GM23338 (cell line): ENCODE measurements at regions not wholly inside any gene's neighbourhood (a gene's known extent, or its start where the extent isn't known, plus 50 kb on each side); places are given as distances from the start of the nearest gene placed in this dataset.

Experiments used
- ATAC-seq: fragments of 200-7000 bp; cut with Tn5 transposase; 3 replicates; pipeline ENCODE4 v1.9.1; 2020
- DNase-seq: peaks from one replicate; pipeline ENCODE4 v3.0.0-alpha.2; 2015; ENCODE audit warnings: low spot score
- H2AFZ ChIP-seq: fragments of 200-600 bp; sonication (generic); 2 replicates; pipeline ENCODE4 v1.8.0; 2016; ENCODE audit warnings: antibody characterized with exemption, mild to moderate bottlenecking, moderate library complexity
- H3F3A ChIP-seq: fragments of 200-600 bp; sonication (generic); replicated peaks from 2 replicates; pipeline ENCODE4 v1.8.0; 2017; ENCODE audit warnings: antibody characterized with exemption, mixed run types, low read depth
- H3K27ac ChIP-seq: fragments of 200-600 bp; sonication (generic); 2 replicates; pipeline ENCODE4 v1.6.1; 2016; ENCODE audit warnings: low read depth
- H3K27me3 ChIP-seq: fragments of 200-600 bp; sonication (generic); 2 replicates; pipeline ENCODE4 v1.8.0; 2016; ENCODE audit warnings: mild to moderate bottlenecking, mixed run types, moderate library complexity; ENCODE audit not compliant: insufficient read depth
- H3K36me3 ChIP-seq: fragments of 200-600 bp; sonication (generic); 2 replicates; pipeline ENCODE4 v1.8.0; 2016; ENCODE audit warnings: mild to moderate bottlenecking; ENCODE audit not compliant: insufficient read depth
- H3K4me1 ChIP-seq: fragments of 200-600 bp; sonication (generic); 2 replicates; pipeline ENCODE4 v1.8.0; 2016; ENCODE audit warnings: mild to moderate bottlenecking, moderate library complexity; ENCODE audit not compliant: insufficient read depth
- H3K4me2 ChIP-seq: fragments of 200-600 bp; sonication (generic); 2 replicates; pipeline ENCODE4 v1.7.1; 2017; ENCODE audit warnings: mixed run types
- H3K4me3 ChIP-seq: fragments of 200-600 bp; sonication (generic); 2 replicates; pipeline ENCODE4 v1.6.1; 2016; ENCODE audit warnings: mixed run types
- H3K79me2 ChIP-seq: fragments of 200-600 bp; sonication (generic); replicated peaks from 2 replicates; pipeline ENCODE4 v1.8.0; 2017; ENCODE audit warnings: mild to moderate bottlenecking; ENCODE audit not compliant: insufficient read depth
- H3K9me2 ChIP-seq: fragments of 200-600 bp; sonication (generic); 2 replicates; pipeline ENCODE4 v1.8.0; 2017; ENCODE audit not compliant: insufficient read depth
- H4K20me1 ChIP-seq: fragments of 200-600 bp; sonication (generic); replicated peaks from 2 replicates; pipeline ENCODE4 v1.8.0; 2017; ENCODE audit warnings: mild to moderate bottlenecking; ENCODE audit not compliant: insufficient read depth
- H3K27ac Mint-ChIP-seq: 2 replicates; pipeline ENCODE4 v1.8.0; 2020; ENCODE audit warnings: inconsistent platforms, mild to moderate bottlenecking, moderate library complexity, mixed read lengths
- H3K27me3 Mint-ChIP-seq: 3 replicates; pipeline ENCODE4 v1.8.0; 2022; ENCODE audit warnings: low read depth, mild to moderate bottlenecking, moderate library complexity, mixed read lengths, inconsistent platforms; ENCODE audit not compliant: insufficient read depth, poor library complexity
- H3K36me3 Mint-ChIP-seq: 3 replicates; pipeline ENCODE4 v1.8.0; 2021; ENCODE audit warnings: low read depth, mild to moderate bottlenecking, inconsistent platforms, moderate library complexity, mixed read lengths
- H3K4me1 Mint-ChIP-seq: 3 replicates; pipeline ENCODE4 v1.8.0; 2020; ENCODE audit warnings: mild to moderate bottlenecking, inconsistent platforms, mixed read lengths
- H3K4me3 Mint-ChIP-seq: 3 replicates; pipeline ENCODE4 v1.8.0; 2021; ENCODE audit warnings: moderate library complexity, mild to moderate bottlenecking, inconsistent platforms, mixed read lengths
- H3K9me3 Mint-ChIP-seq: 3 replicates; pipeline ENCODE4 v1.8.0; 2020; ENCODE audit warnings: moderate library complexity, mild to moderate bottlenecking, inconsistent platforms, mixed read lengths
- CREB1 ChIP-seq: fragments of 250-450 bp; sonication (Bioruptor Pico); IDR thresholded peaks from 2 replicates; pipeline ENCODE4 v1.5.0; 2020; ENCODE audit warnings: low read depth, mild to moderate bottlenecking, moderate library complexity
- ETS1 ChIP-seq: IDR thresholded peaks from 2 replicates; pipeline ENCODE4 v1.6.1; 2016; ENCODE audit warnings: antibody characterized with exemption
- EZH2 ChIP-seq: fragments of 200-600 bp; sonication (generic); IDR thresholded peaks from one replicate; pipeline ENCODE4 v1.8.0; 2017; ENCODE audit warnings: antibody characterized with exemption, mild to moderate bottlenecking, low read depth; ENCODE audit not compliant: unreplicated experiment
- EZH2phosphoT487 ChIP-seq: fragments of 200-600 bp; sonication (generic); IDR thresholded peaks from one replicate; pipeline ENCODE4 v1.8.1; 2018; ENCODE audit warnings: antibody characterized with exemption; ENCODE audit not compliant: unreplicated experiment
- JUNB ChIP-seq: IDR thresholded peaks from one replicate; pipeline ENCODE4 v1.6.1; 2016; ENCODE audit warnings: antibody characterized with exemption; ENCODE audit not compliant: unreplicated experiment
- NANOG ChIP-seq: IDR thresholded peaks from 2 replicates; pipeline ENCODE4 v1.6.1; 2016; ENCODE audit warnings: antibody characterized with exemption, borderline replicate concordance
- POLR2AphosphoS5 ChIP-seq: IDR thresholded peaks from 2 replicates; pipeline ENCODE4 v1.6.1; 2016; ENCODE audit warnings: antibody characterized with exemption, low read depth
- STAT1 ChIP-seq: IDR thresholded peaks from one replicate; pipeline ENCODE4 v1.6.1; 2016; ENCODE audit warnings: antibody characterized with exemption; ENCODE audit not compliant: unreplicated experiment
- ZNF114 ChIP-seq: fragments of 250-450 bp; sonication (Bioruptor Pico); IDR thresholded peaks from 2 replicates; pipeline ENCODE4 v1.5.0; 2020; ENCODE audit warnings: mild to moderate bottlenecking, moderate library complexity
- ZNF331 ChIP-seq: fragments of 250-450 bp; sonication (Bioruptor Pico); IDR thresholded peaks from 2 replicates; pipeline ENCODE4 v1.5.0; 2020; ENCODE audit warnings: low read depth, mild to moderate bottlenecking, moderate library complexity
- ZNF462 ChIP-seq: fragments of 250-450 bp; sonication (Bioruptor Pico); IDR thresholded peaks from 2 replicates; pipeline ENCODE4 v1.5.0; 2020; ENCODE audit warnings: mild to moderate bottlenecking, moderate library complexity
- TF ChIP-seq, protein P1 (sequence below): IDR thresholded peaks from one replicate; pipeline ENCODE4 v1.6.1; 2018; ENCODE audit warnings: antibody characterized with exemption; ENCODE audit not compliant: unreplicated experiment
- TF ChIP-seq, protein P2 (sequence below), 2 experiments: fragments of 200-600 bp in 1 of 2; sonication (generic) in 1 of 2; conservative IDR thresholded peaks; 2 replicates each; pipeline versions ENCODE4 v1.5.1 to v1.6.1; 2016 to 2017; ENCODE audit warnings: antibody characterized with exemption in 2 of 2, low read depth in 2 of 2, mild to moderate bottlenecking in 2 of 2, moderate library complexity in 1 of 2

GRCh38 chr16:65201511-65201910, 79.6 kb upstream of the CDH11 start (continued):
- no peak for TF ChIP-seq ETS1

DNA sequence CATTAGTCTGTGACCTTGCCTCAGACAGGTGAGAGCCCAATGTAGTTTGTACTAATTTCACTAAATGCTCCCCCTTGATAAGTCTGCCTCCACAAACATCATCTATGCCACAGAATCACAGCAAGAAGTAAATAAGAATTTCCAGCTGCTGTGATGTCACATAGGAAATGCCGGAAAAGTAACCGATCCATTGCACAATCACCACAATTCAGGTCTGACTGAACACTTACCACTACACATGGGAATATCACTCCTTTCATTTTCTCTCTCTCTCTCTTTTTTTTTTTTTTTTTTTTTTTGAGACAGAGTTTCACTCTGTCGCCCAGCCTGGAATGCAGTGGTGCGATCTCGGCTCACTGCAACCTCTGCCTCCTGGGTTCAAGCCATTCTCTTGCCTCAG, 79.0 kb upstream of the CDH11 start:
- ATAC-seq (no peak), DNase-seq (no peak)
- Histone ChIP-seq H3K4me2 (no peak overlapping the region), H3K9me2 (no peaks in the 10 kb centered on the region), H3K27ac (no peak overlapping the region), H3K27me3 (no peaks in the 10 kb centered on the region), H2AFZ (no peak overlapping the region), H4K20me1 (no peaks in the 10 kb centered on the region), H3K4me3 (no peak overlapping the region), H3K36me3 (no peaks in the 10 kb centered on the region), H3K79me2 (no peaks in the 10 kb centered on the region), H3F3A (no peaks in the 10 kb centered on the region), H3K4me1 (no peaks in the 10 kb centered on the region)
- no peaks in the 10 kb centered on the region for H3K4me1 Mint-ChIP-seq
- no peaks in the 10 kb centered on the region for H3K36me3 Mint-ChIP-seq
- TF ChIP-seq CREB1 (CRISPR knock-in tag) (no peak), ETS1 (no peak), ZNF462 (no peak), STAT1 (no peak), EZH2phosphoT487 (no peak), ZNF331 (CRISPR knock-in tag) (no peak), JUNB (no peak), POLR2AphosphoS5 (no peak), ZNF114 (CRISPR knock-in tag) (no peak), NANOG (no peak), EZH2 (no peak)
- TF ChIP-seq, protein P1, sequence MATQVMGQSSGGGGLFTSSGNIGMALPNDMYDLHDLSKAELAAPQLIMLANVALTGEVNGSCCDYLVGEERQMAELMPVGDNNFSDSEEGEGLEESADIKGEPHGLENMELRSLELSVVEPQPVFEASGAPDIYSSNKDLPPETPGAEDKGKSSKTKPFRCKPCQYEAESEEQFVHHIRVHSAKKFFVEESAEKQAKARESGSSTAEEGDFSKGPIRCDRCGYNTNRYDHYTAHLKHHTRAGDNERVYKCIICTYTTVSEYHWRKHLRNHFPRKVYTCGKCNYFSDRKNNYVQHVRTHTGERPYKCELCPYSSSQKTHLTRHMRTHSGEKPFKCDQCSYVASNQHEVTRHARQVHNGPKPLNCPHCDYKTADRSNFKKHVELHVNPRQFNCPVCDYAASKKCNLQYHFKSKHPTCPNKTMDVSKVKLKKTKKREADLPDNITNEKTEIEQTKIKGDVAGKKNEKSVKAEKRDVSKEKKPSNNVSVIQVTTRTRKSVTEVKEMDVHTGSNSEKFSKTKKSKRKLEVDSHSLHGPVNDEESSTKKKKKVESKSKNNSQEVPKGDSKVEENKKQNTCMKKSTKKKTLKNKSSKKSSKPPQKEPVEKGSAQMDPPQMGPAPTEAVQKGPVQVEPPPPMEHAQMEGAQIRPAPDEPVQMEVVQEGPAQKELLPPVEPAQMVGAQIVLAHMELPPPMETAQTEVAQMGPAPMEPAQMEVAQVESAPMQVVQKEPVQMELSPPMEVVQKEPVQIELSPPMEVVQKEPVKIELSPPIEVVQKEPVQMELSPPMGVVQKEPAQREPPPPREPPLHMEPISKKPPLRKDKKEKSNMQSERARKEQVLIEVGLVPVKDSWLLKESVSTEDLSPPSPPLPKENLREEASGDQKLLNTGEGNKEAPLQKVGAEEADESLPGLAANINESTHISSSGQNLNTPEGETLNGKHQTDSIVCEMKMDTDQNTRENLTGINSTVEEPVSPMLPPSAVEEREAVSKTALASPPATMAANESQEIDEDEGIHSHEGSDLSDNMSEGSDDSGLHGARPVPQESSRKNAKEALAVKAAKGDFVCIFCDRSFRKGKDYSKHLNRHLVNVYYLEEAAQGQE: no peak
- TF ChIP-seq, protein P2, sequence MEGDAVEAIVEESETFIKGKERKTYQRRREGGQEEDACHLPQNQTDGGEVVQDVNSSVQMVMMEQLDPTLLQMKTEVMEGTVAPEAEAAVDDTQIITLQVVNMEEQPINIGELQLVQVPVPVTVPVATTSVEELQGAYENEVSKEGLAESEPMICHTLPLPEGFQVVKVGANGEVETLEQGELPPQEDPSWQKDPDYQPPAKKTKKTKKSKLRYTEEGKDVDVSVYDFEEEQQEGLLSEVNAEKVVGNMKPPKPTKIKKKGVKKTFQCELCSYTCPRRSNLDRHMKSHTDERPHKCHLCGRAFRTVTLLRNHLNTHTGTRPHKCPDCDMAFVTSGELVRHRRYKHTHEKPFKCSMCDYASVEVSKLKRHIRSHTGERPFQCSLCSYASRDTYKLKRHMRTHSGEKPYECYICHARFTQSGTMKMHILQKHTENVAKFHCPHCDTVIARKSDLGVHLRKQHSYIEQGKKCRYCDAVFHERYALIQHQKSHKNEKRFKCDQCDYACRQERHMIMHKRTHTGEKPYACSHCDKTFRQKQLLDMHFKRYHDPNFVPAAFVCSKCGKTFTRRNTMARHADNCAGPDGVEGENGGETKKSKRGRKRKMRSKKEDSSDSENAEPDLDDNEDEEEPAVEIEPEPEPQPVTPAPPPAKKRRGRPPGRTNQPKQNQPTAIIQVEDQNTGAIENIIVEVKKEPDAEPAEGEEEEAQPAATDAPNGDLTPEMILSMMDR (conservative IDR thresholded peaks at IDR 0.05; ENCODE audit: low read depth in 2 of 2): no peak
- H3K27me3 Mint-ChIP-seq: no peaks in the 10 kb centered on the region
- no peaks in the 10 kb centered on the region for H3K9me3 Mint-ChIP-seq
- H3K4me3 Mint-ChIP-seq: no peak overlapping the region
- H3K27ac Mint-ChIP-seq: no peak overlapping the region
